ENCODE measurements at regions not wholly inside any gene's neighbourhood (a gene's known extent, or its start where the extent isn't known, plus 50 kb on each side); places are given as distances from the start of the nearest gene placed in this dataset.

GRCh38 chr5:7325975-7326913 lies 69.7 kb upstream of the ADCY2 start:
- no peak for DNase-seq
- dilution Hi-C loops (cut with HindIII; ENCODE audit: low sequenced_read_pairs, unreplicated experiment) (no loop called here), in situ Hi-C loops (cut with MboI; ENCODE audit: low sequenced_read_pairs) (no loop called here), intact Hi-C loops (cut with micrococcal nuclease) (no loop called here)
- H4K8ac ChIP-seq (ENCODE audit: low read depth in 2 of 2, low read length in 2 of 2), result no peak overlapping the region
- no peak overlapping the region for H2AFZ ChIP-seq (replicated peaks; ENCODE audit: low read length, poor library complexity)
- no peak overlapping the region for H3K4me3 ChIP-seq (ENCODE audit: insufficient read depth, low read depth, low read length)
- no peak overlapping the region for H3K14ac ChIP-seq (replicated peaks; ENCODE audit: low read depth, low read length)
- H2BK15ac ChIP-seq (ENCODE audit: low read depth, low read length), result no peak overlapping the region
- no peak overlapping the region for H4K91ac ChIP-seq (ENCODE audit: insufficient read depth, low read depth, low read length)
- no peak overlapping the region for H3K23ac ChIP-seq (ENCODE audit: low read depth, low read length)
- 100% methylated on average over 1 of the region's 8 CpGs; no CpG with 5 or more reads in 1 of the 2 experiments for WGBS, 2 experiments (ENCODE audit: extremely low coverage in 2 of 2, insufficient read length in 1 of 2)
- CTCF ChIA-PET, result no interaction called here
- BruUV-seq (replicated peaks), result no TSS peak
- no peak overlapping the region for H2BK5ac ChIP-seq (ENCODE audit: low read depth, low read length, poor library complexity, severe bottlenecking)
- no peak overlapping the region for H3K56ac ChIP-seq (ENCODE audit: extremely low read depth, insufficient read depth, low read length)
- no peaks in the 10 kb centered on the region for H3K27me3 ChIP-seq (ENCODE audit: control insufficient read depth, insufficient read depth, low read length)
- H3K4me1 ChIP-seq (ENCODE audit: control insufficient read depth, insufficient read depth, low read length), result no peaks in the 10 kb centered on the region
- no peak overlapping the region for H2AK5ac ChIP-seq (ENCODE audit: low read depth, low read length)
- no peaks in the 10 kb centered on the region for H4K20me1 ChIP-seq (ENCODE audit: insufficient read depth, low read length)
- H4K5ac ChIP-seq (ENCODE audit: low read depth, low read length), result no peak overlapping the region
- no peak overlapping the region for H2BK120ac ChIP-seq (ENCODE audit: low read depth, low read length)
- no peak overlapping the region for H2AK9ac ChIP-seq (replicated peaks; ENCODE audit: low read depth, low read length, poor library complexity)
- H3K79me1 ChIP-seq (ENCODE audit: low read depth in 1 of 2, low read length in 2 of 2), result no peaks in the 10 kb centered on the region
- H3K18ac ChIP-seq (ENCODE audit: low read depth, low read length), result no peak overlapping the region
- no peak for ATAC-seq (ENCODE audit: low read depth)
- POLR2A ChIA-PET (ENCODE audit: unreplicated experiment), result no interaction called here
- no peaks in the 10 kb centered on the region for H3K9me1 ChIP-seq (ENCODE audit: insufficient read depth, low read length)
- H3K9ac ChIP-seq (ENCODE audit: low read depth, low read length), result no peak overlapping the region
- no peak overlapping the region for H3K27ac ChIP-seq (ENCODE audit: insufficient read depth, low read length)
- TF ChIP-seq CEBPB (IDR thresholded peaks at IDR 0.05; ENCODE audit: low read depth, low read length) (no peak), USF2 (IDR thresholded peaks at IDR 0.05; ENCODE audit: low read depth, low read length) (no peak), MAFK (IDR thresholded peaks at IDR 0.05; ENCODE audit: low read depth, low read length) (peak; percentile 48; the same call in 1 of the 2 replicates)
- no peak overlapping the region for H2BK20ac ChIP-seq (ENCODE audit: low read depth, low read length)
- H3K4ac ChIP-seq (ENCODE audit: low read depth, low read length), result no peak overlapping the region
- H3K36me3 ChIP-seq (ENCODE audit: control insufficient read depth, insufficient read depth, low read length), result no peaks in the 10 kb centered on the region
- H3K4me2 ChIP-seq (ENCODE audit: low read depth, low read length), result no peak overlapping the region
- peaks cover 13% of the 10 kb centered on the region for H3K9me3 ChIP-seq (ENCODE audit: control insufficient read depth, insufficient read depth, low read length)

All from IMR-90 (cell line).